Duodenal mucosa (tissue), 2 donors: ENCODE measurements at regions not wholly inside any gene's neighbourhood (a gene's known extent, or its start where the extent isn't known, plus 50 kb on each side); places are given as distances from the start of the nearest gene placed in this dataset.

Experiments
- H3K27ac ChIP-seq: one replicate; pipeline ENCODE4 v1.7.0; 2013; ENCODE audit warnings: low read depth, low read length
- H3K27me3 ChIP-seq, 2 donors: one replicate each; pipeline ENCODE4 v1.7.0; 2013; ENCODE audit warnings: low read length in 2 of 2, control low read depth in 1 of 2; ENCODE audit not compliant: insufficient read depth in 2 of 2, control insufficient read depth in 1 of 2
- H3K36me3 ChIP-seq, 2 donors: one replicate each; pipeline ENCODE4 v1.7.0; 2013; ENCODE audit warnings: low read length in 2 of 2, control low read depth in 1 of 2; ENCODE audit not compliant: insufficient read depth in 2 of 2, control insufficient read depth in 1 of 2
- H3K4me1 ChIP-seq, 2 donors: one replicate each; pipeline ENCODE4 v1.7.0; 2013; ENCODE audit warnings: low read length in 2 of 2, control low read depth in 1 of 2; ENCODE audit not compliant: insufficient read depth in 2 of 2, control insufficient read depth in 1 of 2
- H3K4me3 ChIP-seq, 2 donors: one replicate each; pipeline ENCODE4 v1.7.0; 2013; ENCODE audit warnings: low read length in 2 of 2, low read depth in 1 of 2
- H3K9ac ChIP-seq, 2 donors: one replicate each; pipeline ENCODE4 v1.7.0; 2013; ENCODE audit warnings: low read length in 2 of 2, low read depth in 1 of 2
- H3K9me3 ChIP-seq, 2 donors: one replicate each; pipeline ENCODE4 v1.7.0; 2013; ENCODE audit warnings: low read length in 2 of 2, control low read depth in 1 of 2; ENCODE audit not compliant: control insufficient read depth in 1 of 2

DNA sequence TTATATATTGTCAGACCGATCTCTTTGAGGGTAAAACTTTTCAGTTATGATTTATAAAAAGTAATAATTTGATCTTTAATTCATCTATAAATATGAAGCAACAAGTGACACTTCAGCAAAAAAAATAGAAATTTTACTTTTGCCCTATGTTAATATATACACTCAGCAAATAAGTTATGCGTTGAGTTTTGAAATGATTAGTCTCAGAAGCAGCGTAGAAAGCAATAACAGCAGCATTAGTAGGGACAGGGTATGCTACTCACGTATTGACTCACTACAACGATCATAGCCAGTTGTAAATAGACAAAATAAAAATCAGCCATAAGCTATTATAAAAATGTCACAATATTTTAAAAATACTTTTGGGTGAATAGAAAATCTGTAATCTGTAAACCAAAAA lies 1229.2 kb downstream of the ADGRL3 start:
- peaks cover 0 to 5% of the 10 kb centered on the region in 2 donors for H3K9me3 ChIP-seq
- no peaks in the 10 kb centered on the region for H3K27me3 ChIP-seq
- H3K27ac ChIP-seq = no peak overlapping the region
- no peak overlapping the region for H3K9ac ChIP-seq
- no peaks in the 10 kb centered on the region for H3K36me3 ChIP-seq
- H3K4me3 ChIP-seq = no peak overlapping the region
- H3K4me1 ChIP-seq = no peaks in the 10 kb centered on the region

DNA sequence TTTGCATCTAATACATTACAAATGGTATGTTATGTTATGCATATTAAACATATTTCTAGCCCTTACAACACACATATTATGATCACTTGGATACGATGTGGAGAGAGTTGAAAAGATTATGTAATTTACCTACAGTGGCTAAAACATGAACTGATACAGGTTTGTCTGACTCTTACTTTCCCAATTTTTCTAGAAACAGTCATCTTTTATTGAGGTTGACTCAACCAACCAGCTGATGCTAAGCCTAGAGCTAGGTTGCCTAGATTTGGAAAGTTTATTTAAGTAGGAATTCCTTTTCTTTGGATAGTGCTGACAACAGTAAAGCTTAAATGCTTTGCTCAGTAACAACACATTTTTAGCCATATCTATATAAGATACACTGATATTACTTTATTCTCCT lies 1215.1 kb downstream of the ADGRL3 start:
- H3K27ac ChIP-seq = no peak overlapping the region
- H3K9me3 ChIP-seq = no peaks in the 10 kb centered on the region
- H3K4me1 ChIP-seq = no peaks in the 10 kb centered on the region
- no peak overlapping the region for H3K4me3 ChIP-seq
- no peaks in the 10 kb centered on the region for H3K36me3 ChIP-seq
- no peaks in the 10 kb centered on the region for H3K27me3 ChIP-seq
- H3K9ac ChIP-seq = no peak overlapping the region

GRCh38 chr4:62414563-62414962 lies 1214.4 kb downstream of the ADGRL3 start:
- H3K4me3 ChIP-seq = no peak overlapping the region
- no peak overlapping the region for H3K9ac ChIP-seq
- H3K9me3 ChIP-seq = no peaks in the 10 kb centered on the region
- no peaks in the 10 kb centered on the region for H3K36me3 ChIP-seq
- no peaks in the 10 kb centered on the region for H3K27me3 ChIP-seq
- no peak overlapping the region for H3K27ac ChIP-seq
- H3K4me1 ChIP-seq = no peaks in the 10 kb centered on the region

GRCh38 chr4:62410371-62411003 lies 1210.4 kb downstream of the ADGRL3 start:
- Histone ChIP-seq H3K36me3 (no peaks in the 10 kb centered on the region), H3K27ac (no peak overlapping the region), H3K9me3 (no peaks in the 10 kb centered on the region), H3K4me1 (no peaks in the 10 kb centered on the region), H3K9ac (no peak overlapping the region), H3K27me3 (no peaks in the 10 kb centered on the region), H3K4me3 (no peak overlapping the region)

- Histone ChIP-seq H3K9ac (no peak overlapping the region), H3K27me3 (no peaks in the 10 kb centered on the region), H3K4me1 (no peaks in the 10 kb centered on the region), H3K36me3 (no peaks in the 10 kb centered on the region), H3K9me3 (no peaks in the 10 kb centered on the region), H3K27ac (no peak overlapping the region), H3K4me3 (no peak overlapping the region)
Measured at GRCh38 chr4:62408454-62408853, 1208.3 kb downstream of the ADGRL3 start.

DNA sequence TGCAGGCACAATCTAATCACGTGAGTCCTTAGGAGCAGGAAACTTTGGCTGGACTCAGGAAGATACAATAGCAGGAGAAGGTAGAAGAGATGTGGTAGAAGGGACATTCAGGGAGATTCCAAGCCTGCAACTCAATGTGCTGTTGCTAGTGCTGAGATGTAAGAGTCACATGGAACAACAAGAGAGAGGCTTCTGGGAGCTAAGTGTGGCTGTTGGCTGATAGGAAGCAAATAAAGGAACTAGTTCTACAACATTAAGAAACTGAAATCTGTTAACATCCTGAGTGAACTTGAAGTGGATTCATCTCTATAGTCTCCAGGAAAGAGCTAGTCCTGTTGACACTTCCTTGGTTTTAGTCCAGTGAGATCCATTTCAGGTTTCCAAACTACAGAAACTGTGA lies 1207.4 kb downstream of the ADGRL3 start:
- no peaks in the 10 kb centered on the region for H3K36me3 ChIP-seq
- H3K9ac ChIP-seq = no peak overlapping the region
- no peak overlapping the region for H3K4me3 ChIP-seq
- no peaks in the 10 kb centered on the region for H3K27me3 ChIP-seq
- H3K9me3 ChIP-seq = no peaks in the 10 kb centered on the region
- H3K4me1 ChIP-seq = no peaks in the 10 kb centered on the region
- H3K27ac ChIP-seq = no peak overlapping the region

GRCh38 chr4:62402088-62402806 lies 1202.1 kb downstream of the ADGRL3 start:
- Histone ChIP-seq H3K27ac (no peak overlapping the region), H3K4me1 (no peaks in the 10 kb centered on the region), H3K27me3 (no peaks in the 10 kb centered on the region), H3K9ac (no peak overlapping the region), H3K9me3 (no peaks in the 10 kb centered on the region), H3K4me3 (no peak overlapping the region), H3K36me3 (no peaks in the 10 kb centered on the region)

- Histone ChIP-seq H3K9ac (no peak overlapping the region), H3K4me1 (no peaks in the 10 kb centered on the region), H3K36me3 (no peaks in the 10 kb centered on the region), H3K27me3 (no peaks in the 10 kb centered on the region), H3K9me3 (no peaks in the 10 kb centered on the region), H3K27ac (no peak overlapping the region), H3K4me3 (no peak overlapping the region)
Measured at GRCh38 chr4:62399242-62399641, 1199.1 kb downstream of the ADGRL3 start.

DNA sequence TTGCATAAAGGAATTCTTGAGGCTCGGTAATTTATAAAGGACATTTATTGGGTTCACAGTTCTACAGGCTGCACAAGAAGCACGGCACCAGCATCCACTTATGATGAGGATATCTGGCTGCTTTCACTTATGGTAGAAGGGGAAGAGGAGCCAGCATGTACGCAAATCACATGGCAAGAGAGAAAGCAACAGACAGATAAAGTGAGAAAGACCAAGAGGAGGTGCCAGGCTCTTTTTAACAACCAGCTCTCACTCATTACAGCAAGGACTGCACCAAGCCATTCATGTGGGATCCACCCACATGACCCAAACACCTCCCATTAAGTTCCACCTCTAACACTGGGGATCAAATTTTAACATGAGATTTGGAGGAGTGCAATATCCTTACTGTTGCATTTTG lies 1198.2 kb downstream of the ADGRL3 start:
- Histone ChIP-seq H3K27me3 (no peaks in the 10 kb centered on the region), H3K9ac (no peak overlapping the region), H3K4me3 (no peak overlapping the region), H3K36me3 (no peaks in the 10 kb centered on the region), H3K4me1 (no peaks in the 10 kb centered on the region), H3K9me3 (no peaks in the 10 kb centered on the region), H3K27ac (no peak overlapping the region)

GRCh38 chr4:62394766-62395165 lies 1194.6 kb downstream of the ADGRL3 start:
- H3K27ac ChIP-seq = no peak overlapping the region
- no peaks in the 10 kb centered on the region for H3K36me3 ChIP-seq
- H3K4me3 ChIP-seq = no peak overlapping the region
- H3K27me3 ChIP-seq = no peaks in the 10 kb centered on the region
- no peaks in the 10 kb centered on the region for H3K9me3 ChIP-seq
- no peak overlapping the region for H3K9ac ChIP-seq
- H3K4me1 ChIP-seq = no peaks in the 10 kb centered on the region
